HG03460 (cell line): ENCODE measurements at regions not wholly inside any gene's neighbourhood (a gene's known extent, or its start where the extent isn't known, plus 50 kb on each side); places are given as distances from the start of the nearest gene placed in this dataset.

Source experiments
- ATAC-seq: cut with Tn5 transposase; IDR thresholded peaks from one replicate; pipeline ENCODE4 v1.9.1; 2021; ENCODE audit not compliant: unreplicated experiment

- ATAC-seq = no peak
These were observed 68.2 kb downstream of the MFAP3 start for GRCh38 chr5:154107010-154107409.

GRCh38 chr5:154107756-154108155, 69.0 kb downstream of the MFAP3 start:
- no peak for ATAC-seq

GRCh38 chr5:154109416-154110106, 70.8 kb downstream of the MFAP3 start:
- ATAC-seq = no peak

DNA sequence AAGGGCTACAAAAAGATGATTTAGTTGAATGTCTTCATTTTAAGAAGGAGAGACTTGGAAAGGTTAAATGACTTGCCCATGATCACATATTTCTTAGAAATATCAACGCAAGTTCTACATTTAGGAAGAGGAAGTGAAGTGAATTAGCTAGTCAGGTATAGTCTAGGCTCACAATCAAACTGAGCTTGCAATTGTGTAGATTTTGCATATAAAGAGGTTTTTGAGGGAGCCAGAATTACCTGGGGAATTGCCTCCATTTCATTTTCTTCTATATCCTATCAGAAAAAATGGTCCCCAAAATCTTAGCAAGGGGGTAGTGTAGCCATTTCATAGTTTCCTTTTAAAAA, 71.3 kb downstream of the MFAP3 start:
- no peak for ATAC-seq

DNA sequence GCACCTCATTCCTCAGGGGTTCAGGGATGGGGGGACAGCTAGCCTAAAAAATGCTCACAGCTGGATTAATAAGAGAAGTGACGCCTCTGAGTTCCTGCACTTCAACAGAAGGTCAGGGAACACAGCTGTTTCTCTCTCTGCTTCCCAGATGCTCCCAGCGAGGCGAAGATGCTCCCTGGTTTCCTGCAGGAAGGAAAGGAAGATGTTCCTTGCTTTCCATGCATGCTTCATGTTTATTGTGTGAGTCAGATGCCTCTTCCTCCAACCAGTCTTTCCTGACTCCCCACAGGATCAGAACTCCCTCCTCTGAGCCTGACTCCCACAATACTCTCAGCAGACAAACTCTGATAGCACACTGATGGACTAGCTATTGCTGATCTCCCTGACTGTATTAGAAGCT, 71.9 kb downstream of the MFAP3 start:
- no peak for ATAC-seq

GRCh38 chr5:154111214-154111613, 72.4 kb downstream of the MFAP3 start:
- no peak for ATAC-seq

DNA sequence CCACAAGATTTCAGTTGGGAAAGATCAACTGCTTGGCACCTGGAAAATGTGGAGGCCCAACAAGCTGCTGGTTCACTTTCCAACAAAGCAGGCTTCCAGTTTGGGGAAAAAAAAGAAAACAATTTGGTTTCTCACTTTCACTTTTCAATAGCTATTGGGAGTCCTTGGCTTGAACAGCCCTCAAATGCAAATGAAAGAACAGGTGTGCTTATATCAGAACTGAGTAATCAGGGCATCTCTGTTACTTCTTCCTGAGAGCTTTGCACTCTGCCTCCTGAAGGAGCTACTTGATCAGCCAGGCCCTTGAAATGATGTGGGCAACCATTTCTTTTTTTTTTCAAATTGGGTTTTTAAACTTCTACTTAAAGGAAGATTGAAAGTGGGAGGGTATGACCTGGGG, 73.5 kb downstream of the MFAP3 start:
- peak; percentile 74 for ATAC-seq

DNA sequence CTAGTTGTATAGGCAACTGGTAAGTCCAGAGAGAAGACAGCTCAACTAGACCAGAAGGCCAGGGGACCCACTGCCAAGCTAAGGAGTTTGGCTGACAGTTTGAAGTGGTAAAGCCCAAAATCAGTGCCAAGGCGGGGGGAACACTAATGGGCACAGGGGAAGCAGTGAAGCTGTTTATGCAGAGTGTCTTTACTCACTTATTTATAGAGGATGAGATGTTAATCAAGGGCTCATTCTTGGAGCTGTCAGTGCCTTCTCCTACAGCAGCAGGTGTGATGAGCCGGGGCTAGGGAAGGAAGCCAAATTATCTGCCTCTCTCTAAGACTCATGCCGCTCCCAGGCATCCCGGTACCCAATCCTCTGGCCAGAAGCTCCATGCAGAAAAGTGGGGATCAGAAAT, 75.2 kb upstream of the GALNT10 start:
- no peak for ATAC-seq

- no peak for ATAC-seq
These were observed 73.5 kb upstream of the GALNT10 start for GRCh38 chr5:154117050-154117449.

DNA sequence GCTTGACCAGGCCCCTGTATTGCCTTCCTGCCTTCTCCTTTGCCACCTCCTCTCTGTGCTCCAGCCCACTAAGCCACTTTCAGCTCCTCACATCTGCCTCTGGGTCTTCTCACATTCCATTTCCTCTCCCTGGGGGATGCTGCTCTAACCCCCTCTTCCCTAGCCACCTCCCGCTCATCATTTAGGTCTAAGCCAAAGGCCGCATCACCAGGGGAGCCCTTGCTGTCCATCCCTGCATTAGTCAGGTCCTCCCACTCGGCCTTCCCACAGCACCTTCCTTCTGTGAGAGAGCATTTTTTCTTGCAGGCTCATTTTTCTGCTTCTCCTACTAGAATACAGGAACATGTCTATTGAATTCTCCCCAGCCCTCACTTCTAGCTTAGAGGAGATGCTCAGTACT, 72.6 kb upstream of the GALNT10 start:
- no peak for ATAC-seq

- no peak for ATAC-seq
These were observed 72.1 kb upstream of the GALNT10 start for GRCh38 chr5:154118385-154118784.

DNA sequence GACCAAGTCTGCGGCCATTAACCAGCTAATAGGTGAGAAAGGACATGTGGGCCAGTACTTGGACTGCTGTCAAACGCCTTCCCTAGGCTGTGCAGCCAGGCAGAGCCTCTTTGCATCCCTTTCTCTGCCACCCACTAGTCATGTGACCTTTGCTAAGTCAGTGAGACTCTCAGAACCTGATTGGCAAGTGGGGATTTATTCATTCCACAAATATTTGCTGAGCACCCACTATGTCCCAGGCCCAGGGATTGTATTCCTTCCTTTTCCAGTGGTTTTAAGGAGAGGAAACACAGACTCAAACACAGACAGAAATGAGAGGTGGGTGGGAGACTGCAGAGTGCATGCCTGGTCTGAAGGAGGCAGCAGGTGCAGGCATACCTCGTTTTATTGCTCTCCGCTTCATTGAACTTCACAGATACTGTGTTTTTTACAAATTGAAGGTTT, 71.6 kb upstream of the GALNT10 start:
- ATAC-seq = no peak

DNA sequence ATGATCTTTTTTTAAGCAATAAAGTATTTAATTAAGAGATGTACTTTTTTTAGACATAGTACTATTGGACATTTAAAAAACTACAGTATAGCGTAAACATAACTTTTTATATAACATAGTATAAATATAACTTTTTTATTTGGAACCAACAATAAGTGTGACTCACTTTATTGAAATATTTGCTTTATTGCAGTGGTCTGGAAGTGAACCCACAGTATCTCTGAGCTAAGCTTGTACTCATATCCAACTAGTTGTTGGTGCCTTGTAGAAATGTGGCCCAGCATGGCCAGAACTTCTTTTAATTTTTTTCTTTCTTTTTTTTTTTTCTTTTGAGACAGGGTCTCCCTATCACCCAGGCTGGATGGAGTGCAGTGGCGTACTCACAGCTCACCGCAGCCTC, 61.5 kb upstream of the GALNT10 start:
- ATAC-seq = no peak

- no peak for ATAC-seq
These were observed 60.6 kb upstream of the GALNT10 start for GRCh38 chr5:154129921-154130320.

DNA sequence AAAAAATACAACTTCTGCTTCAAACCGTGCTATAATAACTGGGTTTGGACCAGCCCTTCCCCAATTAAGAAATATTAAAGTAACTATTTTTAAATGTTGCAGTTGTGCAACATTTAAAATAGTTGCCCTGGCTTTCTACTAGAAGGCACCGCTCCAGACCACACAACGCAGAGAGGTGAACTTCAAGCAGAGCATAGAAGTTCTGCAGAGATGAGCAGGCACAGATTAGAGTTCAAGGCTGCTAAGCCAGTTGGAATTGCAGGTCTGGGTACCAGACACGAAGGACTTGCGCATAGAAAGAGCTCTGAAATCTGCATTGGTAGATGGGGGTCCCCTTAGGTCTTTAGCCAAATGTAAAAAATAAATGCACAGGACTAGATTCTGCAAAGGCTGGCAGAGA, 58.7 kb upstream of the GALNT10 start:
- no peak for ATAC-seq

DNA sequence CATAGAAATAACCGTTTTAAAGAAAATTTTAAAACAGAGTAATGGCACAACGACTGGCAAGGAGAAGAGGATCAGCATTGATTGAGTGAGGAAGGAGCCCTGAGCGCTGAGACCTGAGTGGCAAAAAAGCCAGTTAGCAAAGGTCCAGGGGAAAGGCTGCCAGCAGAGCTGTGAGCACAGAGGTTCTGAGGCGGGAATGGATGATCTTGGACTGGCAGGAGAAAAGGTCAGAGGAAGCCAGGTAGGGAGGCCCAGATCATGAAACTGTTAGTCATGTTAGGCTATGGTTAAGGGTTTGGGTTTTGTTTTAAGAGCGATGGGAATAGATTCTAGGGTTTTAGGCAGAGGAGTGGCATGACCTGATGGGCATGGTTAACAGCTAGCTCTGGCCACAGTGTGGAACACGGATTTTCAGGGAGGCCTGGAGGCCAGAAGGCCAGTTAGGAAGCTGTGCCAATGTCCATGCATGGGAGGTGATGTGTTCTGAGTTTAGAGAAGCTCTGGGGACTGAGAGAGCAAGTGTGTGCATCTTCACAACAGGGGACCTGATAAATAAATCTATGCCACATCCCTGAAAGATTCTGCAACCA, 57.7 kb upstream of the GALNT10 start:
- no peak for ATAC-seq

DNA sequence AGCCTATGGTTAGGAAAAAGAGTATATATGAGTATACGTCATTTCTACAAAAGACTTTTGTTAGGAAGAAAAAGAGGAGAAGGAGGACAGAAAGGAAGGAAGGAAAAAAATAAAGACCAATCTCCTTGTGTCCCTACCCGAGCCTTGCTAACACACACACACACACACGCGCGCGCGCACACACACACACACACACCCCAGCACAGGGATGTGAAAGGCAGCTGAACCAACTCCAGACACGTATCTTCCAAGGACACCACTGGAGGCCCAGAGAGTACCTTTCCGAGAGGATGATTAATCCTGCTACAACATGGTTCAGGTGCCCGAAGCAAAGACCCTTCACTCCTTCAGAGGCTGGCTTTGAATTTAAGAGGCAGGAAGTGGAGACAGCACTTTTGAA, 56.9 kb upstream of the GALNT10 start:
- ATAC-seq = no peak

DNA sequence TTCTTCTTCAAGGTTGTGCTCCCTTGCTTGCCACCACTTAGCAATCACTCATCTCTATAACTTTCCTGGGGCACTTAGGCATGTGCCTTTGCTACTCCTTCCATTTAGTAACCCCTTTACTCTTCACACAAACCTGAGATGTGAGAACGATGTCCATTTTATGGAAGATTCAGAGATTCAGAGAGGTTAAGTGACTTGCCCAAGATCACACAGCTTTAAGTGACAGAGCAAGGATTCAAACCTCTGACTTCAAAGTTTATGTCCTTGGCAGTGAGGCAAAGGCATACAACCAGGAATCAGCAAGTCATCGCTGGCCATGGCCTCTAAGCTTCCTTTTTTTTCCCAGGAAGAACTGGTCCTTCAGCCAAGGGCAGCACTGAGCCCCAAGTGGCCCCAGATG, 56.0 kb upstream of the GALNT10 start:
- ATAC-seq = no peak

GRCh38 chr5:154135125-154135817, 55.3 kb upstream of the GALNT10 start:
- no peak for ATAC-seq

DNA sequence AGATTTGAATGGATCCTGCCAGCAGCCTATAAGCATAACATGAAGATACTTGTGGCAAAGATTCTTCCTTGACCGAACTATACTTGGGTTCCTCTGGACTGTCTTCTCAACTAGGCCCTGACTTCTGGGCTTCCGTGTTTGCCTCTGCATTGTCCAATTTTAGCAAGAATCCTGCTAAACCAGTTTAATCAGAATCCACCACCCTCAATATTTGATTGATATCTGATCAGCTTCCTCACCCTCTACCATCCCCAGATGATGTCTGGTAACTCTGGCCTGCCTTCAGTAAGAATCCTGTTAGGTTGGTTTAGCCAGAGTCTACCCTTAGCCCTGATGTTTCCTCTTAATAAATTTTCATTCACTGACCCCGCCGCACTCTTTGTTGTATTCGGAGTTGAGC, 54.4 kb upstream of the GALNT10 start:
- no peak for ATAC-seq

DNA sequence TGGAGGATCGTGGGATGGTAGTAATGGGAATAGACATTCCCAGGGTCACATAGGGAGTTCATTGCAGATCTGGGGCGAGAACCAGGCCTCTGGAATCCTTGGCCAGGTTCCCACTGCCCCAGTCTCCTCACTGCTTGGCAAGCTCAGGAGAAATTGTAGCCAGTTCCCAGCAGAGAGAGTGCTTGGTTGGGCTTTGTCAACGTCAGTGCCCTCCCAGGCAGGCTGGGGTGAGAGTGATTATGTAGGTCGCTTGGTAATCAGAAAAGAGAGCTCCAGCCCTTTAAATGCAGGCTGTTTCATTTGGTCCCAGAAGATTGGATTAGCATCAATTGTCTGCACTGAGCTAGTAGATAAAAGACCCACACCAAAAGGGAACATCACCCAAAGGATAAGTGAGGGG, 51.8 kb upstream of the GALNT10 start:
- no peak for ATAC-seq

DNA sequence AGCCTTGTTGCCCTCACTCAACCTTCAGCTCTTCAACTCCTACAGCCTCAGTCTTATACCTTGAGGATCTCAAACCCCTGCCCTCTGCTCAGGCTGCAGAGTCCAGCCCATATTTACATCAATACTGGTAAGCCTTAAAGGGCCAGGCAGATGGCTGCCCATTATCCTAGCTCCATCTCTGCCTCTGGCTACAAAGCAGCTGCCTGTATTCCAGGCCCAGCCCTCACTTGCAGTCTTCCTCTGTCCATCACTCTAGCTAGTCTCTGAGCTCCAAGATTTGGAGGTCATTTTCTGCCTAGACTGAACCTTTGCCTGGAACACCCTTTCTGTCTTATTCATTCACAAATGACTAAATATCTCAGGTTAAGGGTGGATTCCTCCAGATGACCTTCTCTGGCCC, 50.2 kb upstream of the GALNT10 start:
- ATAC-seq = no peak
